ENCODE measurements at regions not wholly inside any gene's neighbourhood (a gene's known extent, or its start where the extent isn't known, plus 50 kb on each side); places are given as distances from the start of the nearest gene placed in this dataset.

DNA sequence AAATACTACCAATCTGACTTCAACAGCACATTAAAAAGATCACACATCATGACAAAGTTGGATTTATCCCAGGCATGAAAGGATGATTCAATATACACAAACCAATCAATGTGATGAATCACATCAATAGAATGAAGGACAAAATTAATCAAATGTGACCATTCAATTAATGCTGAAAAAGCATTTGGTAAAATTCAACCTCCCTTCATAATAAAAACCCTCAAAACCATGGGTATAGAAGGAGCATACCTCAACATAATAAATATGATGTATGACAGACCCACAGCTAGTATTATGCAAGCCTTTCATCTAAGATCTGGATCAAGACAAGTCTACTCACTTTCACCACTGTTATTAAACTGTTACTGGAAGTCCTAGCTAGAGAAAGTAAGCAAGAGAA is 921.7 kb upstream of the RAG2 start:
- no TSS peak for BruUV-seq (replicated peaks)
- Histone ChIP-seq H3K27ac (ENCODE audit: low read length) (no peak overlapping the region), H3K4me3 (ENCODE audit: low read depth in 2 of 2, low read length in 2 of 2) (no peak overlapping the region), H3K27me3 (ENCODE audit: control insufficient read depth, insufficient read depth, low read length) (no peaks in the 10 kb centered on the region), H3K36me3 (ENCODE audit: control insufficient read depth, insufficient read depth, low read length) (no peaks in the 10 kb centered on the region), H3K4me1 (ENCODE audit: control insufficient read depth, insufficient read depth, low read length) (no peaks in the 10 kb centered on the region), H3K9me3 (ENCODE audit: control insufficient read depth, insufficient read depth, low read depth, low read length) (no peaks in the 10 kb centered on the region; the same call in 1 of the 2 replicates)
- in situ Hi-C loops (cut with HindIII; ENCODE audit: low pct_unique_long_range_greater_than_20kb, low sequenced_read_pairs) (no loop called here), intact Hi-C loops (cut with micrococcal nuclease; ENCODE audit: unreplicated experiment) (no loop called here)
- ChIA-PET CTCF (no interaction called here), POLR2A (no interaction called here)
- no peak for ATAC-seq
- TF ChIP-seq CTCF (IDR thresholded peaks at IDR 0.05) = no peak
- no peak for TF ChIP-seq TCF7L2 (IDR thresholded peaks at IDR 0.05; ENCODE audit: low read depth, low read length)
- no peak for TF ChIP-seq POLR2AphosphoS5 (IDR thresholded peaks at IDR 0.05; ENCODE audit: low read depth, low read length)
- TF ChIP-seq, protein P1, sequence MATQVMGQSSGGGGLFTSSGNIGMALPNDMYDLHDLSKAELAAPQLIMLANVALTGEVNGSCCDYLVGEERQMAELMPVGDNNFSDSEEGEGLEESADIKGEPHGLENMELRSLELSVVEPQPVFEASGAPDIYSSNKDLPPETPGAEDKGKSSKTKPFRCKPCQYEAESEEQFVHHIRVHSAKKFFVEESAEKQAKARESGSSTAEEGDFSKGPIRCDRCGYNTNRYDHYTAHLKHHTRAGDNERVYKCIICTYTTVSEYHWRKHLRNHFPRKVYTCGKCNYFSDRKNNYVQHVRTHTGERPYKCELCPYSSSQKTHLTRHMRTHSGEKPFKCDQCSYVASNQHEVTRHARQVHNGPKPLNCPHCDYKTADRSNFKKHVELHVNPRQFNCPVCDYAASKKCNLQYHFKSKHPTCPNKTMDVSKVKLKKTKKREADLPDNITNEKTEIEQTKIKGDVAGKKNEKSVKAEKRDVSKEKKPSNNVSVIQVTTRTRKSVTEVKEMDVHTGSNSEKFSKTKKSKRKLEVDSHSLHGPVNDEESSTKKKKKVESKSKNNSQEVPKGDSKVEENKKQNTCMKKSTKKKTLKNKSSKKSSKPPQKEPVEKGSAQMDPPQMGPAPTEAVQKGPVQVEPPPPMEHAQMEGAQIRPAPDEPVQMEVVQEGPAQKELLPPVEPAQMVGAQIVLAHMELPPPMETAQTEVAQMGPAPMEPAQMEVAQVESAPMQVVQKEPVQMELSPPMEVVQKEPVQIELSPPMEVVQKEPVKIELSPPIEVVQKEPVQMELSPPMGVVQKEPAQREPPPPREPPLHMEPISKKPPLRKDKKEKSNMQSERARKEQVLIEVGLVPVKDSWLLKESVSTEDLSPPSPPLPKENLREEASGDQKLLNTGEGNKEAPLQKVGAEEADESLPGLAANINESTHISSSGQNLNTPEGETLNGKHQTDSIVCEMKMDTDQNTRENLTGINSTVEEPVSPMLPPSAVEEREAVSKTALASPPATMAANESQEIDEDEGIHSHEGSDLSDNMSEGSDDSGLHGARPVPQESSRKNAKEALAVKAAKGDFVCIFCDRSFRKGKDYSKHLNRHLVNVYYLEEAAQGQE (IDR thresholded peaks at IDR 0.05; ENCODE audit: insufficient read depth in 1 of 2, low read depth in 2 of 2, low read length in 1 of 2) = no peak
- TF ChIP-seq SIN3A (IDR thresholded peaks at IDR 0.05; ENCODE audit: borderline replicate concordance, insufficient read depth, low read depth, low read length) = no peak
- DNase-seq (ENCODE audit: low read depth, low spot score) = no peak

- BruUV-seq (replicated peaks) = no TSS peak
- intact Hi-C loops (cut with micrococcal nuclease; ENCODE audit: unreplicated experiment) = no loop called here
- in situ Hi-C loops (cut with HindIII; ENCODE audit: low pct_unique_long_range_greater_than_20kb, low sequenced_read_pairs) = no loop called here
- no peak overlapping the region for H3K27ac ChIP-seq (ENCODE audit: low read length)
- CTCF ChIA-PET = no interaction called here
- no peak overlapping the region for H3K4me3 ChIP-seq (ENCODE audit: low read depth in 2 of 2, low read length in 2 of 2)
- POLR2A ChIA-PET = no interaction called here
- no peaks in the 10 kb centered on the region for H3K9me3 ChIP-seq (ENCODE audit: control insufficient read depth, insufficient read depth, low read depth, low read length)
- no peak for DNase-seq (ENCODE audit: low read depth, low spot score)
- ATAC-seq = no peak
- no peaks in the 10 kb centered on the region for H3K4me1 ChIP-seq (ENCODE audit: control insufficient read depth, insufficient read depth, low read length)
- no peak for TF ChIP-seq SIN3A (IDR thresholded peaks at IDR 0.05; ENCODE audit: borderline replicate concordance, insufficient read depth, low read depth, low read length)
- TF ChIP-seq, protein P1 (IDR thresholded peaks at IDR 0.05; ENCODE audit: insufficient read depth in 1 of 2, low read depth in 2 of 2, low read length in 1 of 2) = no peak
- no peak for TF ChIP-seq CTCF (IDR thresholded peaks at IDR 0.05)
- TF ChIP-seq POLR2AphosphoS5 (IDR thresholded peaks at IDR 0.05; ENCODE audit: low read depth, low read length) = no peak
- no peak for TF ChIP-seq TCF7L2 (IDR thresholded peaks at IDR 0.05; ENCODE audit: low read depth, low read length)
- H3K36me3 ChIP-seq (ENCODE audit: control insufficient read depth, insufficient read depth, low read length) = no peaks in the 10 kb centered on the region
- H3K27me3 ChIP-seq (ENCODE audit: control insufficient read depth, insufficient read depth, low read length) = no peaks in the 10 kb centered on the region
These were observed 914.2 kb upstream of the RAG2 start for GRCh38 chr11:37512156-37512780.

Data from Panc1 (cell line).